ENCODE measurements at regions not wholly inside any gene's neighbourhood (a gene's known extent, or its start where the extent isn't known, plus 50 kb on each side); places are given as distances from the start of the nearest gene placed in this dataset.

GRCh38 chr4:17352357-17352756 lies 159.5 kb downstream of the QDPR start:
- no peak for TF ChIP-seq CTCF (IDR thresholded peaks at IDR 0.05; ENCODE audit: borderline replicate concordance, insufficient read depth, low read depth, low read length)
- H3K4me3 ChIP-seq (ENCODE audit: low read depth, low read length) = no peak overlapping the region

GRCh38 chr4:17347445-17347844 lies 164.4 kb downstream of the QDPR start:
- peak; percentile 56; the same call in 1 of the 2 replicates for TF ChIP-seq CTCF (IDR thresholded peaks at IDR 0.05; ENCODE audit: borderline replicate concordance, insufficient read depth, low read depth, low read length)
- no peak overlapping the region for H3K4me3 ChIP-seq (ENCODE audit: low read depth, low read length)

GRCh38 chr4:17339376-17339775 lies 172.5 kb downstream of the QDPR start:
- TF ChIP-seq CTCF (IDR thresholded peaks at IDR 0.05; ENCODE audit: borderline replicate concordance, insufficient read depth, low read depth, low read length) = no peak
- H3K4me3 ChIP-seq (ENCODE audit: low read depth, low read length) = no peak overlapping the region

GRCh38 chr4:17336986-17337385 lies 174.9 kb downstream of the QDPR start:
- H3K4me3 ChIP-seq (ENCODE audit: low read depth, low read length) = no peak overlapping the region
- TF ChIP-seq CTCF (IDR thresholded peaks at IDR 0.05; ENCODE audit: borderline replicate concordance, insufficient read depth, low read depth, low read length) = no peak

- no peak for TF ChIP-seq CTCF (IDR thresholded peaks at IDR 0.05; ENCODE audit: borderline replicate concordance, insufficient read depth, low read depth, low read length)
Measured at GRCh38 chr4:17336524-17336961, 175.3 kb downstream of the QDPR start.

GRCh38 chr4:17336069-17336468 lies 175.8 kb downstream of the QDPR start:
- H3K4me3 ChIP-seq (ENCODE audit: low read depth, low read length) = no peak overlapping the region
- no peak for TF ChIP-seq CTCF (IDR thresholded peaks at IDR 0.05; ENCODE audit: borderline replicate concordance, insufficient read depth, low read depth, low read length)

More at GRCh38 chr4:17336524-17336961, 175.3 kb downstream of the QDPR start:
- H3K4me3 ChIP-seq (ENCODE audit: low read depth, low read length) = no peak overlapping the region

GRCh38 chr4:17335371-17335770 lies 176.5 kb downstream of the QDPR start:
- no peak for TF ChIP-seq CTCF (IDR thresholded peaks at IDR 0.05; ENCODE audit: borderline replicate concordance, insufficient read depth, low read depth, low read length)
- H3K4me3 ChIP-seq (ENCODE audit: low read depth, low read length) = no peak overlapping the region
